ENCODE measurements at regions not wholly inside any gene's neighbourhood (a gene's known extent, or its start where the extent isn't known, plus 50 kb on each side); places are given as distances from the start of the nearest gene placed in this dataset.

DNA sequence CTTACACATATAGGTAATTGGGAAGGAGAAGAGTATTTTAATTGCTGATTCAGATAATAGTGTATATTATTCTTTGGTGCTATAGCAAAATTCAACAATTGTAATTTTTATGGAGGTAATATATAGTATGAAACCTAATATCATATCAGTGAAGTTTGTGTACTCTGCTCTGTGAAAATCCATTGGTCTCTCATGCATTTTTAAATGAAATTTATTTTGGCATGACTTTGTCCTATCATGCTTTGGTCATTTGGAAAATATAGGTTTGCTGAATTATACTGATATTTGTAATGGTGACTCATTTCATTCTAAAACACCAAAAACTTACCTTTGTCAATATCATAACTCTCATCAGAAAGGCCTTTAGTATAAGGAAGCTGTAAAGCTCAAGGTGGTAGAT, 962.0 kb upstream of the NOVA1 start:
- no peak for DNase-seq
- H3K27me3 ChIP-seq: no peaks in the 10 kb centered on the region
- H3K4me1 ChIP-seq: no peaks in the 10 kb centered on the region
- TF ChIP-seq, protein P1, sequence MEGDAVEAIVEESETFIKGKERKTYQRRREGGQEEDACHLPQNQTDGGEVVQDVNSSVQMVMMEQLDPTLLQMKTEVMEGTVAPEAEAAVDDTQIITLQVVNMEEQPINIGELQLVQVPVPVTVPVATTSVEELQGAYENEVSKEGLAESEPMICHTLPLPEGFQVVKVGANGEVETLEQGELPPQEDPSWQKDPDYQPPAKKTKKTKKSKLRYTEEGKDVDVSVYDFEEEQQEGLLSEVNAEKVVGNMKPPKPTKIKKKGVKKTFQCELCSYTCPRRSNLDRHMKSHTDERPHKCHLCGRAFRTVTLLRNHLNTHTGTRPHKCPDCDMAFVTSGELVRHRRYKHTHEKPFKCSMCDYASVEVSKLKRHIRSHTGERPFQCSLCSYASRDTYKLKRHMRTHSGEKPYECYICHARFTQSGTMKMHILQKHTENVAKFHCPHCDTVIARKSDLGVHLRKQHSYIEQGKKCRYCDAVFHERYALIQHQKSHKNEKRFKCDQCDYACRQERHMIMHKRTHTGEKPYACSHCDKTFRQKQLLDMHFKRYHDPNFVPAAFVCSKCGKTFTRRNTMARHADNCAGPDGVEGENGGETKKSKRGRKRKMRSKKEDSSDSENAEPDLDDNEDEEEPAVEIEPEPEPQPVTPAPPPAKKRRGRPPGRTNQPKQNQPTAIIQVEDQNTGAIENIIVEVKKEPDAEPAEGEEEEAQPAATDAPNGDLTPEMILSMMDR (IDR thresholded peaks at IDR 0.05; ENCODE audit: low read depth, low read length): no peak
- H3K9me3 ChIP-seq: no peaks in the 10 kb centered on the region; the same call in 1 of the 2 replicates
- no peak overlapping the region for H3K4me3 ChIP-seq (ENCODE audit: low read depth, low read length)
- H3K36me3 ChIP-seq: no peaks in the 10 kb centered on the region

DNA sequence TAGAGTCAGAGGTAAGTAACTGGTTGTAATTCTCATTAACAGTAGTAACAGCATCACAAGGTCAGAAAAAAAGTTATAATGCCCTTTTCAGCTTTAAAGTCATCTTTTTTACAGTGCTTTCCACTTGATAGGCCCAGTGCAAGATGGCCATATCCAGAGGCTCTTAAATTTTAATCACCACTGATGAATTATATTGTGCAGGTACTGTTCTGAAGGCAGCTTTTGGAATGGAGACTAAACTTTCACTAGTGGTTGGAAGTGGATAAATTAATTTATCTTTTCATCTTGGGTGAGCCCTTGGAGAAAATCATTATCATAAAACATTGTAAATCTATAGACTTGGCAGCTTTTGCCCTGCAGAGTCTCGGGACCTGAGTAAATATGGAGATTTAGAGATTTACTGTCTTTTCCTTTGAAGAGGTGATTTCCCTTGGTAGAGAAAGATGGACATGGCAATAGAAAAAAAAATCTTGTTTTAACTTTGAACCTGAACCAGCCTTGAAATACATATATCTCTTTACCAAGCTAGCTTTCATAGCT, 969.1 kb upstream of the NOVA1 start:
- H3K9me3 ChIP-seq: no peaks in the 10 kb centered on the region; the same call in 1 of the 2 replicates
- DNase-seq: no peak
- TF ChIP-seq, protein P1 (IDR thresholded peaks at IDR 0.05; ENCODE audit: low read depth, low read length): no peak

DNA sequence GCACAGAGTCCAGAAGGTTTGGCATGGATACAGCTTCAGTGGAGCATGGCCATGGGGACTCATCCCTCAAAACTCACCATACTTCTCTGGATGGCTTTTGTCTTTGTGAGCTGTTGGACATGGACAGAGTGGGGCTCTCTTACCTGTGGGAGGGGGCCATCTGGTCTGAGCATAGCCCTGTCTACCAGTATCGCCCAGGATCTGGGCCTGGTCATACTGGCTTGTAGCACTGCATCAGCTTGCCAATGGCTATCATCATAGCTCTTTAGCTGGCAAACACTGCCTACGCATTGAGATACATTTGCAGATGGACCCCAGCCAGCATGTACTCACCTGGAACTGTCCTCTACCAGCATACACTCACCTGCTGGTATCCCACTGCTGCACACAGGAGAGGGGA, 975.2 kb upstream of the NOVA1 start:
- DNase-seq: no peak
- H3K9me3 ChIP-seq: no peaks in the 10 kb centered on the region
- no peaks in the 10 kb centered on the region for H3K36me3 ChIP-seq
- TF ChIP-seq, protein P1 (IDR thresholded peaks at IDR 0.05; ENCODE audit: low read depth, low read length): no peak
- no peak overlapping the region for H3K4me3 ChIP-seq (ENCODE audit: low read depth, low read length)
- no peaks in the 10 kb centered on the region for H3K4me1 ChIP-seq
- H3K27me3 ChIP-seq: no peaks in the 10 kb centered on the region

More for the DNA sequence above, 969.1 kb upstream of the NOVA1 start:
- no peaks in the 10 kb centered on the region for H3K36me3 ChIP-seq
- no peaks in the 10 kb centered on the region for H3K27me3 ChIP-seq
- H3K4me3 ChIP-seq (ENCODE audit: low read depth, low read length): no peak overlapping the region
- no peaks in the 10 kb centered on the region for H3K4me1 ChIP-seq

DNA sequence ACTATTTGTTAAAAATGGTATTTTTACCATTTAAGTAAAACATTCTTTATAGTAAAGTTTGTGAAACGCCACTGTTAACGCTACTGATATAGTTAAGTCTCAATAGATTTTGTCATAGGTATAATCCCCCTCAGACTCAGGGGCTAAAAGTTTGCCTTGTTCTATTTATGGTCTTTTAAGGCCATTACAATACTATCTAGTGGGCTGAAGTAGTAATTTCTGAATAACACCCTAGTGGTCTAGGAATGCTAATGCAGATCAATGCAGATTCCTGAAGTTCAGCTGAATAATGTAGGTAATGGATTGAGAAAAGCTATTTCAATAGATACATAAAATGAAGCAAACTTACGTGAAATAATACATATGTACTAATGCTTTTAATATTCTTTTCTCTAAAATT, 989.3 kb upstream of the NOVA1 start:
- Histone ChIP-seq H3K4me3 (ENCODE audit: low read depth, low read length) (no peak overlapping the region), H3K4me1 (no peaks in the 10 kb centered on the region), H3K36me3 (no peaks in the 10 kb centered on the region), H3K27me3 (no peaks in the 10 kb centered on the region), H3K9me3 (no peaks in the 10 kb centered on the region)
- no peak for DNase-seq
- TF ChIP-seq, protein P1 (IDR thresholded peaks at IDR 0.05; ENCODE audit: low read depth, low read length): no peak; the same call in 1 of the 2 replicates

DNA sequence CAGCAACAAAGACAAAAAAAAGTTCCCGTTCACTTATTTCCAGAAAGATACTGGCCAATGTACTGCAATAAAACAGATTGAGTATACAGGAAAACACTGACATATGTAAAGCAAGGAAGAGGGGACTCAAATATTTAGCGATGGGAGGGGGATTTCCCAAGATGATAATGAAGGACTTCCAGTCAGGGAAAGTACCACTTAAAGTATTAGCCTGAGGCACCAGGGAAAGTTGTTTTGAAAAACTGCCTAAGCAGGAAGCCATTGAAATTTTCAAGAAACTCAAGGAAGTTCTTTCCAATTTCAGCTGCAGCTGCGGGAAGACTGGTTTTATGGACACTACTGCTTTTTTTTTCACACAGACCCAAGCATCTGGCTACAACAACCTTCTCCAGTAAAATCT, 1007.4 kb upstream of the NOVA1 start:
- TF ChIP-seq, protein P1 (IDR thresholded peaks at IDR 0.05; ENCODE audit: low read depth, low read length): no peak
- no peaks in the 10 kb centered on the region for H3K4me1 ChIP-seq
- no peak for DNase-seq
- no peaks in the 10 kb centered on the region for H3K9me3 ChIP-seq
- H3K27me3 ChIP-seq: no peaks in the 10 kb centered on the region
- no peaks in the 10 kb centered on the region for H3K36me3 ChIP-seq
- H3K4me3 ChIP-seq (ENCODE audit: low read depth, low read length): no peak overlapping the region

DNA sequence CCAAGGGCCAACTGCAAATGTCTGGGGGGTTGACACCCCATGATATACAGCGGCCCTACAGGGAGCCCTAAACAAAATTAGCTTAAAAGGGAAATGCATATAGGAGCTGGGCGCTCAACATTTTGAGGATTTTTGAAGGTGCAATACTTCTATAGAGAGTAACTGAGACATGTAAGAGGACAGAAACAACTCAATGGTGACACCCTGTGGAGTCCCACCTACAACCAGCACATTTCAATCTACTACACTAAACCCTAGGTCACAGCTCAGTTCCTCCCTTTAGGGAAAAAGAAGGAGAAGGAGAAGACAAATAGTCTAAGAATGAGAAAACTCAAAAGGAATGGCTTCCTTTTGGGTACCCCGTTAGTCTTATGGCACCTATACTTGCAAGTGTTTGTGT, 1010.5 kb upstream of the NOVA1 start:
- Histone ChIP-seq H3K4me1 (no peaks in the 10 kb centered on the region), H3K9me3 (no peaks in the 10 kb centered on the region), H3K27me3 (no peaks in the 10 kb centered on the region), H3K36me3 (no peaks in the 10 kb centered on the region), H3K4me3 (ENCODE audit: low read depth, low read length) (no peak overlapping the region)
- TF ChIP-seq, protein P1 (IDR thresholded peaks at IDR 0.05; ENCODE audit: low read depth, low read length): no peak
- DNase-seq: no peak
